Ishikawa (cell line): ENCODE measurements at regions not wholly inside any gene's neighbourhood (a gene's known extent, or its start where the extent isn't known, plus 50 kb on each side); places are given as distances from the start of the nearest gene placed in this dataset.

ENCODE experiments used
- CEBPB ChIP-seq: IDR thresholded peaks from 2 replicates; pipeline ENCODE4 v1.6.1; 2012
- CREB1 ChIP-seq: IDR thresholded peaks from 2 replicates; pipeline ENCODE4 v1.6.1; 2012; ENCODE audit warnings: low read depth
- EGR1 ChIP-seq: IDR thresholded peaks from 2 replicates; pipeline ENCODE4 v1.6.1; 2012
- EP300 ChIP-seq: IDR thresholded peaks from 2 replicates; pipeline ENCODE4 v1.6.1; 2012; ENCODE audit warnings: borderline replicate concordance
- FOXM1 ChIP-seq: IDR thresholded peaks from 2 replicates; pipeline ENCODE4 v1.6.1; 2012; ENCODE audit warnings: low read depth, borderline replicate concordance
- MAX ChIP-seq: IDR thresholded peaks from 2 replicates; pipeline ENCODE4 v1.6.1; 2012
- NFIC ChIP-seq: IDR thresholded peaks from 2 replicates; pipeline ENCODE4 v1.6.1; 2012
- RAD21 ChIP-seq: IDR thresholded peaks from 2 replicates; pipeline ENCODE4 v1.6.1; 2012; ENCODE audit warnings: low read depth
- REST ChIP-seq: IDR thresholded peaks from 2 replicates; pipeline ENCODE4 v1.6.1; 2012; ENCODE audit warnings: low read depth, mild to moderate bottlenecking
- TAF1 ChIP-seq: IDR thresholded peaks from 2 replicates; pipeline ENCODE4 v1.6.1; 2012; ENCODE audit warnings: low read depth, mild to moderate bottlenecking
- TCF12 ChIP-seq: IDR thresholded peaks from 2 replicates; pipeline ENCODE4 v1.6.1; 2012; ENCODE audit warnings: low read depth
- TEAD4 ChIP-seq: IDR thresholded peaks from 2 replicates; pipeline ENCODE4 v1.6.1; 2012
- USF1 ChIP-seq: IDR thresholded peaks from 2 replicates; pipeline ENCODE4 v1.6.1; 2012
- YY1 ChIP-seq: IDR thresholded peaks from 2 replicates; pipeline ENCODE4 v1.6.1; 2012; ENCODE audit warnings: low read depth
- ZBTB7A ChIP-seq: IDR thresholded peaks from 2 replicates; pipeline ENCODE4 v1.6.1; 2012; ENCODE audit warnings: low read depth

- TF ChIP-seq USF1, result no peak
- TF ChIP-seq REST, result no peak
- no peak for TF ChIP-seq EP300
- TF ChIP-seq EGR1, result no peak
- TF ChIP-seq FOXM1, result no peak
- no peak for TF ChIP-seq RAD21
- no peak for TF ChIP-seq YY1
- TF ChIP-seq MAX, result no peak
- TF ChIP-seq CREB1, result no peak
These were observed 140.6 kb downstream of the OPN5 start for GRCh38 chr6:47922391-47922790.

DNA sequence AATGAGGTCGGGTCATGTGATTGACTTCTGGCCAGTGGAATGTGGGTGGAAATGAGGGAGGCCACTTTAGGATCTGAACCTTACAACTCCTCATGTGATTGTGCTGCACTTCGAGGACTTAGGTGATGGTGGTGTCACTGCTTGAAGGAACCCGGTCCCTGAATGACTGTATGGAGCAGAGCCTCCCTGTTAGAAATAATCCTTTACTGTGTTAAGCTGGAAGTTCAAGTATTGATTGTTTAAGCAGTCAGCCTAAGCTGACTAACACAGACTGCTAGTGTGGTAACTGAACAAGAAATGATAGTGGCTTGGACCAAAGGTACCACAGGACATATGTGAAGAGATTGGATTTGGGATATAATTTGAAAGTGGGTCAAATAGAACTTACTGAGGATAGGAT lies 138.0 kb downstream of the OPN5 start:
- TF ChIP-seq FOXM1 (no peak), USF1 (0 out of 2 replicates have a peak, but pooled peaks have one; percentile 8)

GRCh38 chr6:47917811-47918210 lies 136.0 kb downstream of the OPN5 start:
- TF ChIP-seq TAF1 (no peak), TEAD4 (no peak), EP300 (no peak), FOXM1 (no peak)

DNA sequence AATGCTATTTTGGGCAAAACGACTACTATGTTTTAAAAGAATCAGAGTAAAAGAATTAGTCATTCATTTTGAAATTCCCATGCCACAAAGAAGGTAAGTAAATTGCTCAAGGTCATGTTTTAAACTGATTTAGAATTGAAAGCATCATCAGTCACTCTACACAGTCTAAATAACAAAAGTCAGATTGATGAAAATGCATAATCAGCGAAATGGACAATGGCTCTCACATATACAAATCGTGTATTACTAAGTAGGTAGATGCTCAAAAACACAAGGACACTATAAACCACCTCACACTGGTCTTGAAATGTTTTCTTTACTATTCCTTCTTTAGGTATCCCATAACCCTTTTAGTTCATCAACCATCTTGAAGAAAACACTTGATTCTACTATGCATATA lies 135.4 kb downstream of the OPN5 start:
- TF ChIP-seq CEBPB (no peak), REST (no peak), NFIC (no peak), EP300 (no peak), TEAD4 (no peak), TAF1 (no peak), CREB1 (no peak), YY1 (no peak), ZBTB7A (no peak), USF1 (no peak), MAX (no peak), FOXM1 (no peak)

GRCh38 chr6:47915017-47915416 lies 133.2 kb downstream of the OPN5 start:
- TF ChIP-seq YY1, result no peak
- TF ChIP-seq TEAD4, result no peak
- TF ChIP-seq USF1, result no peak
- TF ChIP-seq ZBTB7A, result no peak
- TF ChIP-seq TAF1, result no peak
- TF ChIP-seq CEBPB, result no peak
- no peak for TF ChIP-seq TCF12
- no peak for TF ChIP-seq RAD21
- no peak for TF ChIP-seq NFIC
- TF ChIP-seq MAX, result no peak
- no peak for TF ChIP-seq REST
- no peak for TF ChIP-seq CREB1
- TF ChIP-seq FOXM1, result no peak
- TF ChIP-seq EP300, result no peak
- no peak for TF ChIP-seq EGR1
